SU-DHL-6 (cell line): ENCODE measurements at regions not wholly inside any gene's neighbourhood (a gene's known extent, or its start where the extent isn't known, plus 50 kb on each side); places are given as distances from the start of the nearest gene placed in this dataset.

Experiments used
- H2AFZ ChIP-seq: fragments of 200-600 bp; sonication (generic); 2 replicates; pipeline ENCODE4 v1.6.1; 2014; ENCODE audit warnings: low read depth, mild to moderate bottlenecking, moderate library complexity, mixed read lengths, antibody characterized with exemption, low read length; ENCODE audit not compliant: severe bottlenecking
- H3F3A ChIP-seq: fragments of 200-600 bp; shearing (Covaris generic); 2 replicates; pipeline ENCODE4 v1.6.0; 2016; ENCODE audit warnings: antibody characterized with exemption, mild to moderate bottlenecking; ENCODE audit not compliant: insufficient read depth
- H3K27ac ChIP-seq: fragments of 200-600 bp; sonication (generic); 2 replicates; pipeline ENCODE4 v1.5.1; 2016; ENCODE audit warnings: low read depth, mild to moderate bottlenecking, low read length, moderate library complexity, mixed read lengths
- H3K27me3 ChIP-seq: fragments of 200-600 bp; sonication (generic), shearing (Covaris generic); 2 replicates; pipeline ENCODE4 v1.6.0; 2014; ENCODE audit warnings: mild to moderate bottlenecking, low read length
- H3K36me3 ChIP-seq: fragments of 200-600 bp; sonication (generic); 2 replicates; pipeline ENCODE4 v1.6.1; 2014; ENCODE audit warnings: mild to moderate bottlenecking, low read length, mixed read lengths
- H3K4me2 ChIP-seq: fragments of 300-600, 200-600 bp; shearing (Covaris generic), sonication (generic); 2 replicates; pipeline ENCODE4 v1.6.0; 2014; ENCODE audit warnings: low read length, low read depth, mild to moderate bottlenecking; ENCODE audit not compliant: poor library complexity, severe bottlenecking
- H3K4me3 ChIP-seq: fragments of 200-600 bp; sonication (generic); 2 replicates; pipeline ENCODE4 v1.5.1; 2014; ENCODE audit warnings: antibody characterized with exemption, low read length, mild to moderate bottlenecking, mixed read lengths; ENCODE audit not compliant: insufficient read depth, poor library complexity, severe bottlenecking
- H3K79me2 ChIP-seq: fragments of 200-600 bp; sonication (generic); 2 replicates; pipeline ENCODE4 v1.6.1; 2014; ENCODE audit warnings: mild to moderate bottlenecking, low read length, moderate library complexity; ENCODE audit not compliant: insufficient read depth
- H3K9ac ChIP-seq: fragments of 200-600 bp; sonication (generic); 2 replicates; pipeline ENCODE4 v1.7.0; 2014; ENCODE audit warnings: mild to moderate bottlenecking, low read length
- H3K9me2 ChIP-seq: fragments of 200-600 bp; sonication (generic); replicated peaks from 2 replicates; pipeline ENCODE4 v1.6.1; 2014; ENCODE audit warnings: low read length; ENCODE audit not compliant: insufficient read depth
- H3K9me3 ChIP-seq: fragments of 200-600 bp; sonication (generic); 2 replicates; pipeline ENCODE4 v1.6.1; 2014; ENCODE audit warnings: low read length, mixed read lengths; ENCODE audit not compliant: insufficient read depth
- H4K20me1 ChIP-seq: fragments of 200-600 bp; sonication (generic); 2 replicates; pipeline ENCODE4 v1.6.1; 2014; ENCODE audit warnings: low read depth, mild to moderate bottlenecking, antibody characterized with exemption, low read length, moderate library complexity, mixed read lengths
- EZH2phosphoT487 ChIP-seq: fragments of 200-600 bp; sonication (generic), shearing (Covaris generic); conservative IDR thresholded peaks from 2 replicates; pipeline ENCODE4 v1.6.1; 2018; ENCODE audit warnings: mild to moderate bottlenecking, antibody characterized with exemption, low read length, moderate library complexity, mixed read lengths
- TF ChIP-seq, protein P1 (sequence below): fragments of 200-600 bp; sonication (generic); IDR thresholded peaks from one replicate; pipeline ENCODE4 v1.5.1; 2017; ENCODE audit warnings: antibody characterized with exemption, mild to moderate bottlenecking, low read length, moderate library complexity; ENCODE audit not compliant: insufficient read depth, poor library complexity, severe bottlenecking

DNA sequence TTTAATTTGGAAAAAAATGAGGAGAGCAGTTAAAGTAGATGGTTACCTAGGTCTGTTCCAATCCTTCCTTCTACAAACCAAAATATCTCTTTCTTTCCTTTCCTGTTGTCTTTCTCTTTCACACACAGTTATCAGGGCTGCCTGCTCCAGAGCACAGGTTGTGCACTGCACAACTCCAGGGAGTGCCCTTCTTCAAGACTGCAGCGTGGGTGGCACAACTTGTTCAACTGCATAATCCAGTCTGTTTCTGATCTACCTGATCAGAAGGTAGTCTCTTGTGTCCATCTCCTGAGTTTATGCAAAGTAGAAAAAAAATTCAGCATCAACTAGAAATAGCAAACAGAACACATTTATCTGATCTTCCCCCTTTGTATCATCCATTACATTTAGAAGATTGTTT is 78.1 kb upstream of the COL13A1 start:
- Histone ChIP-seq H3K9ac (no peak overlapping the region), H2AFZ (no peak overlapping the region), H3K79me2 (no peaks in the 10 kb centered on the region), H3K4me2 (no peak overlapping the region), H3K9me2 (no peaks in the 10 kb centered on the region), H4K20me1 (no peaks in the 10 kb centered on the region), H3K27me3 (no peaks in the 10 kb centered on the region; the same call in 1 of the 2 replicates), H3K9me3 (no peaks in the 10 kb centered on the region), H3F3A (no peaks in the 10 kb centered on the region), H3K36me3 (no peaks in the 10 kb centered on the region), H3K27ac (no peak overlapping the region), H3K4me3 (no peak overlapping the region)
- TF ChIP-seq EZH2phosphoT487 = no peak
- TF ChIP-seq, protein P1, sequence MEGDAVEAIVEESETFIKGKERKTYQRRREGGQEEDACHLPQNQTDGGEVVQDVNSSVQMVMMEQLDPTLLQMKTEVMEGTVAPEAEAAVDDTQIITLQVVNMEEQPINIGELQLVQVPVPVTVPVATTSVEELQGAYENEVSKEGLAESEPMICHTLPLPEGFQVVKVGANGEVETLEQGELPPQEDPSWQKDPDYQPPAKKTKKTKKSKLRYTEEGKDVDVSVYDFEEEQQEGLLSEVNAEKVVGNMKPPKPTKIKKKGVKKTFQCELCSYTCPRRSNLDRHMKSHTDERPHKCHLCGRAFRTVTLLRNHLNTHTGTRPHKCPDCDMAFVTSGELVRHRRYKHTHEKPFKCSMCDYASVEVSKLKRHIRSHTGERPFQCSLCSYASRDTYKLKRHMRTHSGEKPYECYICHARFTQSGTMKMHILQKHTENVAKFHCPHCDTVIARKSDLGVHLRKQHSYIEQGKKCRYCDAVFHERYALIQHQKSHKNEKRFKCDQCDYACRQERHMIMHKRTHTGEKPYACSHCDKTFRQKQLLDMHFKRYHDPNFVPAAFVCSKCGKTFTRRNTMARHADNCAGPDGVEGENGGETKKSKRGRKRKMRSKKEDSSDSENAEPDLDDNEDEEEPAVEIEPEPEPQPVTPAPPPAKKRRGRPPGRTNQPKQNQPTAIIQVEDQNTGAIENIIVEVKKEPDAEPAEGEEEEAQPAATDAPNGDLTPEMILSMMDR = no peak

DNA sequence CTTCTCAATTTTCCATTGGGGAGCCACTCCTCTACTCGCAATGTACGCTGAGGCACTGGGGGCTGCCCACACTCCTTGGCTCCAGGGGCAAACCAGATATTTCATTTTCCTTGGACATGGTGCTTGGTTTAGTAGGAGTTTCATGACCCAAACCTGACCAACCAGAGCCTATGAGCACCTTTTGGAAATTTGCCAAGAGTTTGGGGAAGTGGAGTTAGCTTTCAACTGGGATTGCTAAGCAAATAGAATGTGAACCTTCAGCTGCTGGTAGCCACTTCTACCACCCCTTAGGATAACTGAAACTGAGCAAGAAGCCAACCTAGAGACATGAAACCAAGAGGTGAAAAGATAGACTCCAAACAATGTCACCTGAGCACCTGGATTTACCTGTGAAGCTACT is 74.9 kb upstream of the COL13A1 start:
- no peaks in the 10 kb centered on the region for H3K79me2 ChIP-seq
- TF ChIP-seq, protein P1 = no peak
- no peak for TF ChIP-seq EZH2phosphoT487
- no peak overlapping the region for H3K27ac ChIP-seq
- no peaks in the 10 kb centered on the region for H3K27me3 ChIP-seq
- H3K4me3 ChIP-seq = no peak overlapping the region
- H3K4me2 ChIP-seq = no peak overlapping the region
- H3F3A ChIP-seq = no peaks in the 10 kb centered on the region
- no peak overlapping the region for H2AFZ ChIP-seq
- H3K9me3 ChIP-seq = no peaks in the 10 kb centered on the region
- no peaks in the 10 kb centered on the region for H3K9me2 ChIP-seq
- H3K36me3 ChIP-seq = no peaks in the 10 kb centered on the region
- no peaks in the 10 kb centered on the region for H4K20me1 ChIP-seq
- no peak overlapping the region for H3K9ac ChIP-seq

DNA sequence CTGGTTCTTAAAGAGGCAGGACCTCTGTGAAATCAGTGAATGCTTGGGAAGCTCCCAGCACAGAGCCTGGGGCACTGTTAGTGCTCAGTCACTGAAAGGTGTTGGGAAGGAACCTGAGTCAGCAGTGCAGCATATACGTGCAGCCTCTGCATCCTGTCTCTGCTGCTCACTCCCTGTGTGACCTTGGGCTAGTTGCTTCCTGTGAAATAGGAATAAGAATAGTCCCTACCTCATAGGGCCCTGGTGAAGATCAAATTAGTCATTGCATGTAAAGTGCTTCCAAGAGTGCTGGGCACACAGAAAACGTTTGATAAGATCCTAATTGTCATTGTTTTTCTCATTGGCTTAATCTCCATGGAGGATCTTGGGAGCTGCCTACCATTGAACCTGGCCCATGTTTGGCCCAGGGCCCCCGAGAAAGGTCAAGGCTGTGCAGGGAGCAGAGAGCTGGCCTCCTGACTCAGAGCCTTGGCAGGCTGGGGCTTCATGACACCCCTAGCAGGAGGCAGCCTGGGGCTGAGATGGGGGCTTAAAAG is 73.3 kb upstream of the COL13A1 start:
- Histone ChIP-seq H4K20me1 (no peaks in the 10 kb centered on the region), H3K9me3 (no peaks in the 10 kb centered on the region), H3K4me3 (no peak overlapping the region), H3K79me2 (no peaks in the 10 kb centered on the region), H3K9ac (no peak overlapping the region), H2AFZ (no peak overlapping the region), H3K27ac (no peak overlapping the region), H3K4me2 (no peak overlapping the region), H3K36me3 (no peaks in the 10 kb centered on the region), H3K27me3 (no peaks in the 10 kb centered on the region), H3K9me2 (no peaks in the 10 kb centered on the region), H3F3A (no peaks in the 10 kb centered on the region)
- TF ChIP-seq, protein P1 = no peak
- no peak for TF ChIP-seq EZH2phosphoT487
